GM12892 (cell line): ENCODE measurements at regions not wholly inside any gene's neighbourhood (a gene's known extent, or its start where the extent isn't known, plus 50 kb on each side); places are given as distances from the start of the nearest gene placed in this dataset.

ENCODE experiments used
- POLR2A ChIP-seq: IDR thresholded peaks from 2 replicates; pipeline ENCODE4 v1.6.1; 2011; ENCODE audit warnings: low read depth, low read length, control low read depth
- POLR2AphosphoS5 ChIP-seq: IDR thresholded peaks from 2 replicates; pipeline ENCODE4 v1.6.1; 2011; ENCODE audit warnings: low read depth, low read length, control low read depth

DNA sequence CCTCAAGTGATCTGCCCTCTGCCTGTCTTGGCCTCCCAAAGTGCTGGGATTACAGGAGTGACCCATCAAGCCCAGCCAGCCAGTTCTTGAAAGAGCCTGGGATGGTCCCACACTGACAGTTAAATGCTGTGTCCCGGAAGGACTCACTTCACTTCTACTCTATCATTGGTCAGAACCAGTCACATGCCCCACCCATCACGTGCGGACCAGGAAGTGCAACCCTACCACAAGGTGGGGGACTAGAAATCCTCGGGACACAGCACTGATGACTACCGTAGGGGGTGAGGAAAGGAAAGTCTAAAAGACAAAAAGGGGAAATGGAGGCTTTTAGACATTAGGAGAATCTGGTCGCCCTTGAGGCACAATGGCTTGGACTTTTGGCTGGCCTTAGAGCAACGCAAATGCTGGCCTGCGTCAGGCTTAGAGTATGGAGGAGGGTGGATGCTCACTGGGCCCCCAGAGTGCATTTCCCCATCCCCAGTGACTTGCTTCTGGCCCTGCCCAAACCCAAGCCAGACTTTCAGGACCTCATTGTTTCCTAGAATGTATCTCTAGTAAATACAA is 207.7 kb downstream of the TTC8 start:
- TF ChIP-seq POLR2AphosphoS5, result no peak
- no peak for TF ChIP-seq POLR2A
